GM20000 (cell line): ENCODE measurements at regions not wholly inside any gene's neighbourhood (a gene's known extent, or its start where the extent isn't known, plus 50 kb on each side); places are given as distances from the start of the nearest gene placed in this dataset.

Experiments used
- DNase-seq: peaks from one replicate; pipeline ENCODE4 v3.0.0; 2012; ENCODE audit warnings: low spot score
- TF ChIP-seq, protein P1 (sequence below): IDR thresholded peaks from 2 replicates; pipeline ENCODE4 v1.5.1; 2012; ENCODE audit warnings: mild to moderate bottlenecking, control low read depth; ENCODE audit errors: extremely low read depth, missing control alignments

- TF ChIP-seq, protein P1, sequence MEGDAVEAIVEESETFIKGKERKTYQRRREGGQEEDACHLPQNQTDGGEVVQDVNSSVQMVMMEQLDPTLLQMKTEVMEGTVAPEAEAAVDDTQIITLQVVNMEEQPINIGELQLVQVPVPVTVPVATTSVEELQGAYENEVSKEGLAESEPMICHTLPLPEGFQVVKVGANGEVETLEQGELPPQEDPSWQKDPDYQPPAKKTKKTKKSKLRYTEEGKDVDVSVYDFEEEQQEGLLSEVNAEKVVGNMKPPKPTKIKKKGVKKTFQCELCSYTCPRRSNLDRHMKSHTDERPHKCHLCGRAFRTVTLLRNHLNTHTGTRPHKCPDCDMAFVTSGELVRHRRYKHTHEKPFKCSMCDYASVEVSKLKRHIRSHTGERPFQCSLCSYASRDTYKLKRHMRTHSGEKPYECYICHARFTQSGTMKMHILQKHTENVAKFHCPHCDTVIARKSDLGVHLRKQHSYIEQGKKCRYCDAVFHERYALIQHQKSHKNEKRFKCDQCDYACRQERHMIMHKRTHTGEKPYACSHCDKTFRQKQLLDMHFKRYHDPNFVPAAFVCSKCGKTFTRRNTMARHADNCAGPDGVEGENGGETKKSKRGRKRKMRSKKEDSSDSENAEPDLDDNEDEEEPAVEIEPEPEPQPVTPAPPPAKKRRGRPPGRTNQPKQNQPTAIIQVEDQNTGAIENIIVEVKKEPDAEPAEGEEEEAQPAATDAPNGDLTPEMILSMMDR, result no peak
Measured at GRCh38 chr5:9972059-9972458, 277.6 kb downstream of the ATPSCKMT start.

DNA sequence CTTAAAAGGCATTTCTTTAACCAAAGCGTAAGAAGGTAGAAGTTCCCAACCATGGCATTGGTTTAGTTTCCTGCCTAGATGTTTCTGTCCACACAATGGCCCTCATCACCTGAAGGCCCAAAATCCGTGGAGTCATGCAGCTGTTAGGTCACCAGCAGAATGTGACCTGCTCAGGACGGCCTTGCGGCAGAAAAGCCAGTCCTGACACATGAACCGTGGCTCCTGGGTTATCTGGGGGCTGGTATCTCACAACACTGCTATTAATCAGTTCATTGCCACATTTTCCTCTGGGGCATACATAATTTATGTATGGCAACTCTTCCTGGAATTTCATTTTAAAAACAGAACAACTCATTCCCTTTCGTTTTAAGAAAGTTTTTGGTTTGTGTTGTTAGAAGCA lies 278.4 kb downstream of the ATPSCKMT start:
- no peak for DNase-seq
- TF ChIP-seq, protein P1, result no peak

More at GRCh38 chr5:9972059-9972458, 277.6 kb downstream of the ATPSCKMT start:
- DNase-seq, result no peak

GRCh38 chr5:9958914-9959313 lies 290.8 kb downstream of the ATPSCKMT start:
- TF ChIP-seq, protein P1, result no peak
- no peak for DNase-seq

DNA sequence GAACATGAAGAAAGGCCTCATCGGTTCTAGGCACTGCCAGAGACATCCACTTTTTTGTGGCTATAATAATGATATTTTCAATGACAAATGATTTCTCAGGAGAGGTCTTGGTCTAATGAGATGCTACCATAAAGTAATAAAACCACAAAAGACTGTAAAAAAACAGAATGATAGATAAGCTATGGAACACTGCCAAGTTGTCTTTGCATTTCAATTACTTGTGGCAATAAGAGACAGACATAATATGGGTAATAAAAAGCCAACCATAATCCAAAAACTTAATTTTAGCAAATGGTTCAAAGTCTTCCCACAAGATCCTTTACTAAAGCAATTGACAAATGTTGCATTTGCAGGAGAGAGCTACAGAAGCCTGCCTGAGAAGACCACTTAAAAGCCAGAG lies 292.5 kb downstream of the ATPSCKMT start:
- no peak for DNase-seq
- TF ChIP-seq, protein P1, result no peak

GRCh38 chr5:9956725-9957124 lies 293.0 kb downstream of the ATPSCKMT start:
- TF ChIP-seq, protein P1, result no peak
- no peak for DNase-seq

DNA sequence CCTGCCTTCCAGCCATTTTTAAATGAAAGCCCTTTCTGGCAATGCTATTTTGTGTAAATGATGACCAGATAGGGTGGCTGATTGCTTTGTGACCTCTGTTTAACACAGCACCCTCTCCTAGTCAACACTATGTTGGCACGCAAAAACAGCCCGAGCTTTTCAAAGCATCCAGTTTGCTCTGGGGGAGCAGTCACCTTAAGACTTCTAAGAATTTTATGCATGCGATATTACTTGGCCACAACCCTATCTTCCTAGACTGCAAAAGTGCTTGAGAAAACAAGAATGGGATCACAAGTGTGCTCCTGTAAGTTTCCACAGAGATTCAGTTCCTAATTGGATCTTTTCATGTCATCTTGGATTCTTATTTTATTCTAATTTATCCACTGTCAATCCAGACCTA lies 294.1 kb downstream of the ATPSCKMT start:
- no peak for DNase-seq
- TF ChIP-seq, protein P1, result no peak

DNA sequence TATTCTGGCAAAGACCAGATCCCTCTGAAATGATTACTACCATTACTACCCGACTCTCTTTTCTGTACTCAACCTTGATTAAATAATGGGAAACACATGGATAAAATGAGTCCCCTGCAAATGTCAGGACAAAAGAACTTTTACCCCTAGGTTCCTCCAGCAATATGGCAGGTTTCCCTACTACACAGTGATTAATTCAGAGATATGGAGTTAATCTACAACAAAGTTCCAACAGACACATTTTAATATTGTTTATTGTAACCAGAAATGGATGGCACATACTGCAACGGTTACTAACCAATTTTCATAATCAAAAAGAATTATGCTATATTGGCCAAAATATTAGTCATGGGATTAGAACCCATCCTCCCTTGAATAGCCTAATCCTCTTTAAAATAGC lies 294.8 kb downstream of the ATPSCKMT start:
- DNase-seq, result no peak
- TF ChIP-seq, protein P1, result no peak
